PC-9 (cell line): ENCODE measurements at regions not wholly inside any gene's neighbourhood (a gene's known extent, or its start where the extent isn't known, plus 50 kb on each side); places are given as distances from the start of the nearest gene placed in this dataset.

Experiments
- BruUV-seq: library from RNA; stranded (reverse); fragments of 400-500 nt; replicated peaks from 2 replicates; lab custom pipeline; 2021; lab: Mats Ljungman, UMichigan
- CTCF ChIA-PET: fragments of 300-600 bp; sonication (Branson Sonifier 250); formaldehyde crosslinking; loops from one replicate; lab custom pipeline; 2022; ENCODE audit warnings: antibody characterized with exemption; lab: Charles Lee
- POLR2A ChIA-PET: fragments of 300-600 bp; sonication (Branson Sonifier 250); formaldehyde crosslinking; loops from one replicate; lab custom pipeline; 2022; ENCODE audit warnings: antibody characterized with exemption; ENCODE audit not compliant: unreplicated experiment; lab: Charles Lee
- DNase-seq, 2 experiments: peaks; one replicate each; pipeline versions ENCODE4 v3.0.0 to v3.0.0-alpha.2; 2015 to 2022; ENCODE audit warnings: mixed read lengths in 1 of 2
- H2AFZ ChIP-seq: fragments of 200-600 bp; sonication (generic); 2 replicates; pipeline ENCODE4 v1.8.1; 2017; ENCODE audit warnings: antibody characterized with exemption
- H3F3A ChIP-seq: fragments of 200-600 bp; sonication (generic); 2 replicates; pipeline ENCODE4 v1.8.1; 2017; ENCODE audit warnings: antibody characterized with exemption, mild to moderate bottlenecking, low read depth; ENCODE audit not compliant: insufficient read depth
- H3K27ac ChIP-seq: fragments of 200-600 bp; sonication (generic); 2 replicates; pipeline ENCODE4 v1.6.1; 2016; ENCODE audit warnings: mixed run types
- H3K27me3 ChIP-seq: fragments of 200-600 bp; sonication (generic); 2 replicates; pipeline ENCODE4 v1.6.1; 2016; ENCODE audit warnings: low read depth, mixed run types; ENCODE audit not compliant: insufficient read depth
- H3K36me3 ChIP-seq: fragments of 200-600 bp; sonication (generic); 2 replicates; pipeline ENCODE4 v1.6.1; 2016; ENCODE audit warnings: low read depth, mixed run types
- H3K4me1 ChIP-seq: fragments of 200-600 bp; sonication (generic); replicated peaks from 2 replicates; pipeline ENCODE4 v1.6.1; 2016; ENCODE audit warnings: mixed run types; ENCODE audit not compliant: insufficient read depth
- H3K4me2 ChIP-seq: fragments of 200-600 bp; sonication (generic); 2 replicates; pipeline ENCODE4 v1.6.1; 2017; ENCODE audit warnings: mixed run types
- H3K4me3 ChIP-seq: fragments of 200-600 bp; sonication (generic); 2 replicates; pipeline ENCODE4 v1.6.1; 2016; ENCODE audit warnings: mixed run types
- H3K79me2 ChIP-seq: fragments of 200-600 bp; sonication (generic); 2 replicates; pipeline ENCODE4 v1.6.1; 2017; ENCODE audit warnings: low read depth, mixed run types
- H3K9me2 ChIP-seq: fragments of 200-600 bp; sonication (generic); 2 replicates; pipeline ENCODE4 v1.8.1; 2017; ENCODE audit warnings: mild to moderate bottlenecking; ENCODE audit not compliant: insufficient read depth
- H3K9me3 ChIP-seq: fragments of 200-600 bp; sonication (generic); 2 replicates; pipeline ENCODE4 v1.8.1; 2016; ENCODE audit warnings: low read depth; ENCODE audit not compliant: insufficient read depth
- H4K20me1 ChIP-seq: fragments of 200-600 bp; sonication (generic); 2 replicates; pipeline ENCODE4 v1.8.1; 2017; ENCODE audit not compliant: insufficient read depth
- CTCF ChIP-seq: fragments of 200-600 bp; sonication (generic); conservative IDR thresholded peaks from 2 replicates; pipeline ENCODE4 v1.6.1; 2017; ENCODE audit warnings: mixed run types, antibody characterized with exemption, mild to moderate bottlenecking, moderate library complexity
- EZH2 ChIP-seq: fragments of 200-600 bp; sonication (generic); IDR thresholded peaks from 2 replicates; pipeline ENCODE4 v1.8.0; 2017; ENCODE audit warnings: antibody characterized with exemption, low read depth
- intact Hi-C: fragments of 100-400 bp; cut with micrococcal nuclease; formaldehyde crosslinking; loops from one replicate; pipeline ENCODE4 v1.10.0; 2022; ENCODE audit not compliant: unreplicated experiment

GRCh38 chr5:161219816-161220215, 326.7 kb downstream of the GABRB2 start:
- BruUV-seq: no TSS peak
- H3K4me3 ChIP-seq: no peak overlapping the region

GRCh38 chr5:161216877-161217276, 329.6 kb downstream of the GABRB2 start:
- no peaks in the 10 kb centered on the region for H3K27me3 ChIP-seq
- no peak overlapping the region for H3K27ac ChIP-seq
- TF ChIP-seq EZH2 (no peak), CTCF (no peak)
- CTCF ChIA-PET: no interaction called here
- H3K4me3 ChIP-seq: no peak overlapping the region
- no peaks in the 10 kb centered on the region for H3K36me3 ChIP-seq
- H2AFZ ChIP-seq: no peak overlapping the region
- H4K20me1 ChIP-seq: no peaks in the 10 kb centered on the region
- no peaks in the 10 kb centered on the region for H3K4me1 ChIP-seq
- H3K79me2 ChIP-seq: no peaks in the 10 kb centered on the region
- no peak for DNase-seq
- no peaks in the 10 kb centered on the region for H3K9me3 ChIP-seq
- H3K4me2 ChIP-seq: no peak overlapping the region
- no TSS peak for BruUV-seq
- no peaks in the 10 kb centered on the region for H3F3A ChIP-seq
- intact Hi-C loops: no loop called here
- POLR2A ChIA-PET: no interaction called here
- no peaks in the 10 kb centered on the region for H3K9me2 ChIP-seq

More at GRCh38 chr5:161219816-161220215, 326.7 kb downstream of the GABRB2 start:
- Histone ChIP-seq H3F3A (no peaks in the 10 kb centered on the region), H3K4me2 (no peak overlapping the region), H3K9me3 (no peaks in the 10 kb centered on the region), H3K9me2 (no peaks in the 10 kb centered on the region), H4K20me1 (no peaks in the 10 kb centered on the region), H3K79me2 (no peaks in the 10 kb centered on the region), H3K4me1 (no peaks in the 10 kb centered on the region), H3K27me3 (no peaks in the 10 kb centered on the region), H3K36me3 (no peaks in the 10 kb centered on the region), H3K27ac (no peak overlapping the region), H2AFZ (no peak overlapping the region)
- DNase-seq: no peak
- intact Hi-C loops: no loop called here
- TF ChIP-seq EZH2 (no peak), CTCF (no peak)
- CTCF ChIA-PET: no interaction called here
- POLR2A ChIA-PET: no interaction called here

GRCh38 chr5:161212123-161212712, 334.3 kb downstream of the GABRB2 start:
- POLR2A ChIA-PET: no interaction called here

More at GRCh38 chr5:161212123-161212712, 334.3 kb downstream of the GABRB2 start:
- Histone ChIP-seq H3K4me2 (no peak overlapping the region), H3K36me3 (no peaks in the 10 kb centered on the region), H3K4me3 (no peak overlapping the region), H3K9me3 (no peaks in the 10 kb centered on the region), H3K4me1 (no peaks in the 10 kb centered on the region), H3K79me2 (no peaks in the 10 kb centered on the region), H3K9me2 (no peaks in the 10 kb centered on the region), H2AFZ (no peak overlapping the region), H4K20me1 (no peaks in the 10 kb centered on the region), H3F3A (no peaks in the 10 kb centered on the region), H3K27ac (no peak overlapping the region), H3K27me3 (no peaks in the 10 kb centered on the region)
- no peak for DNase-seq
- CTCF ChIA-PET: no interaction called here
- no TSS peak for BruUV-seq
- TF ChIP-seq CTCF (no peak), EZH2 (no peak)
- intact Hi-C loops: no loop called here
